ENCODE measurements at regions not wholly inside any gene's neighbourhood (a gene's known extent, or its start where the extent isn't known, plus 50 kb on each side); places are given as distances from the start of the nearest gene placed in this dataset.

GRCh38 chr6:90428514-90428913 is 131.9 kb upstream of the BACH2 start:
- no peak for DNase-seq (ENCODE audit: low spot score)
- H4K20me1 ChIP-seq (replicated peaks; ENCODE audit: insufficient read depth), result no peaks in the 10 kb centered on the region
- Mint-ChIP-seq H3K4me3 (no peak overlapping the region), H3K27me3 (ENCODE audit: insufficient read depth, low read depth, poor library complexity) (no peaks in the 10 kb centered on the region), H3K9me3 (peaks cover 33% of the 10 kb centered on the region), H3K27ac (no peak overlapping the region), H3K36me3 (ENCODE audit: low read depth) (peaks cover 14% of the 10 kb centered on the region), H3K4me1 (no peaks in the 10 kb centered on the region)
- no peaks in the 10 kb centered on the region for H3K79me2 ChIP-seq (replicated peaks; ENCODE audit: insufficient read depth)
- no peaks in the 10 kb centered on the region; the same call in 1 of the 2 replicates for H3K9me2 ChIP-seq (ENCODE audit: insufficient read depth)
- no peak overlapping the region for H3K4me3 ChIP-seq
- no peak overlapping the region for H3K27ac ChIP-seq (ENCODE audit: low read depth)
- TF ChIP-seq ZNF462 (CRISPR knock-in tag; IDR thresholded peaks at IDR 0.05) (no peak), EZH2 (IDR thresholded peaks at IDR 0.05; ENCODE audit: low read depth, unreplicated experiment) (no peak), ETS1 (IDR thresholded peaks at IDR 0.05) (no peak), STAT1 (IDR thresholded peaks at IDR 0.05; ENCODE audit: unreplicated experiment) (no peak), CREB1 (CRISPR knock-in tag; IDR thresholded peaks at IDR 0.05; ENCODE audit: low read depth) (no peak), CTCF (conservative IDR thresholded peaks at IDR 0.05; ENCODE audit: low read depth in 2 of 2) (no peak), POLR2AphosphoS5 (IDR thresholded peaks at IDR 0.05; ENCODE audit: low read depth) (no peak), JUNB (IDR thresholded peaks at IDR 0.05; ENCODE audit: unreplicated experiment) (no peak), NANOG (IDR thresholded peaks at IDR 0.05; ENCODE audit: borderline replicate concordance) (no peak), ZNF114 (CRISPR knock-in tag; IDR thresholded peaks at IDR 0.05) (no peak), ZNF331 (CRISPR knock-in tag; IDR thresholded peaks at IDR 0.05; ENCODE audit: low read depth) (no peak)
- no peaks in the 10 kb centered on the region for H3K27me3 ChIP-seq (ENCODE audit: insufficient read depth)
- no peaks in the 10 kb centered on the region for H3F3A ChIP-seq (replicated peaks; ENCODE audit: low read depth)
- H3K4me1 ChIP-seq (ENCODE audit: insufficient read depth), result no peaks in the 10 kb centered on the region
- ATAC-seq, result no peak
- no peak overlapping the region for H2AFZ ChIP-seq
- no peak overlapping the region for H3K4me2 ChIP-seq
- H3K36me3 ChIP-seq (ENCODE audit: insufficient read depth), result peaks cover 5% of the 10 kb centered on the region; the same call in 1 of the 2 replicates
